ENCODE measurements at regions not wholly inside any gene's neighbourhood (a gene's known extent, or its start where the extent isn't known, plus 50 kb on each side); places are given as distances from the start of the nearest gene placed in this dataset.
"Not testable (repeated sequence)": the region's sequence is repeated elsewhere in the genome, so short reads cannot be mapped to it uniquely, and the experiment has no call there.

DNA sequence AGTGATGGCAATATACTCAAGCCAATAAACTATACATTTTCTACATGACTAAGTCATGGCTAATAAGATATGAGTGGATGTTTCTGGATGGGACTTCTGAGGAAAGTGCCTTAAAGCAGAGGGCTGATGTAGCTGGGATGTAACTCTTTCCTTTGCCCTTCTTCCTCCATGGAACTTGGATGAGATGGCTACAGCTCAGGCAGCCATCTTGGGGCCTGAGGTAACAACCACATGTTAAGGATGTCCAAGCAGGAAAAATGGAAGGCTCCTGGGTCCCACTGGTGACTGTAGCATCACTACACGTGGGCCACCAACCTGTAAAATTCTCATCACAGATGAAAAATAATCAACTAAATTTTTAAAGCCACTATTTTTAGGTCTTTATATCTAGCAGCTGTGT, 54.4 kb upstream of the GRIP1 start:
- no peak for DNase-seq (ENCODE audit: low read depth)
- H3K4me3 ChIP-seq (ENCODE audit: low read depth, low read length), result no peak overlapping the region

DNA sequence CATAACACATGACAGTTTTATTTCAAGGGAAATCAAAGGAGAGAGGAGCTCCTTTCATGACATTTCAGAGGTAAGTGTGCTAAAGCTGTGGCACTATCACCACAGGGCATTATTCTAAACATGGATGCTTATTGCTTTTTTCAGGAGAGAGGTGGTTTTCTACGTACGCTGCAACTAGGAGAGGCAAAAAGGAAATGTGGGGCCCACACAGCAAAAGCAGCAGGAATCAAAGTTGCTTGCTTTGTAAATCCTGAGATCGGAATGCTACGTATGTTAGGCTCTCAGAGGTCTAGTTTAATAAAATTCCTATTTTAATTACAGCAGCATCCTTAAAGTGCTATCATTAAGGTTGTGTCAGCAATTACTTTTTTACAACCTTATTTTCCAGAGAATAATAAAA, 55.0 kb upstream of the GRIP1 start:
- DNase-seq (ENCODE audit: low read depth), result no peak
- no peak overlapping the region for H3K4me3 ChIP-seq (ENCODE audit: low read depth, low read length)

DNA sequence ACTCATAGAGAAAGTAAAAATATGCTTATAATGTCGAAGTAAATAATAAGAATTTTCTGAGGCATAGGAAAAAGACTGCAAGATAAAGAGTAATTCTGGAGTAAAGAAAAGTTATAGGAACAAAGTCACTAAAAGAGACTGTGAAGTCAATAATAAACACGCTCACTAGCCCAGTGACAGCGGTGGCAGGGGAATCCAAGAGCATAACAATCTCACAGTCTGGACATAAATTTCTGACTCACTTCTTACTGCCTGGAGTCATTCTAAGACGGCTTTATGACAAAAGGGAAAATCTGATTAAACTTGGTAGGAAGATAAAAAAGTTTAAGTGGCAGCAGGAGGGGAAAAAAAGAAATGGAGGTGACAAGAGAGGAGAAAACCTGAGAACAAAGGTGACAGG, 56.4 kb upstream of the GRIP1 start:
- no peak overlapping the region for H3K4me3 ChIP-seq (ENCODE audit: low read depth, low read length)
- DNase-seq (ENCODE audit: low read depth), result no peak

DNA sequence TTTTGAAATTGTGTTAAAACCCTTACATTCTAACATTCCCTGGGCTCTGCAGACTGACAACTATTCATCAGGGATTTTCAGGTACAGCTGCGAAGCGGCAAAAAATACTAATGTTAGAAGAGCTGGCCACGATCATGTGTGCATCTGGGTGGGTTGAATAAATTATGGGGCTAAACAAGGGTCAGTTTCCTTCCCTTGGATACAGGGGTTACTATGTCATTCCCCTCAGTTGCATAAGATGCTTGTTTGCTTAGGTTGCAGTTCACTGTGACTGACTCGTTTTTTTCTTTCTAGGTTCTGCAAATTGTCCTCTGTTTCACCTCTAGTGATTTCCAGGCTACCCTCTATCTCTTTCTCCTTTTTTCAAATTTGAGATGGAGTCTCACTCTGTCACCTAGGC, 58.1 kb upstream of the GRIP1 start:
- DNase-seq (ENCODE audit: low read depth), result no peak
- no peak overlapping the region for H3K4me3 ChIP-seq (ENCODE audit: low read depth, low read length)

DNA sequence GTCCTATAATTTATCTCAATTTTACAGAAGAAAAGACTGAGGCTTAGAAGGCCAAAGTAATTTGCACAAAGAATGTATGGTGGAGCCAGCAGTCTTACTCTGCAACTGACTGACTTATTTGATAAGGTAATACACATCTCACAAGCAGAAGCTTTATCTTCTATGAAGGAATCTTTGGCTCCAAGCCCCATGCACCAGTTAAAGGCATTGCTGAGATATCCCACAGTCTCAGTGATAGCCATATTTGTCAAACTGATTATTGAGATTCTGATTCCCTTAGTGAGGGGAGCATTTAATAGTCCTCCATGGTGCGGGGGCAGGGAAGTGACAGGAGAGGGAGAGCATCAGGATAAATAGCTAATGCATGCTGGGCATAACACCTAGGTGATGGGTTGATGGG, 60.4 kb upstream of the GRIP1 start:
- no peak overlapping the region for H3K4me3 ChIP-seq (ENCODE audit: low read depth, low read length)
- no peak for DNase-seq (ENCODE audit: low read depth)

DNA sequence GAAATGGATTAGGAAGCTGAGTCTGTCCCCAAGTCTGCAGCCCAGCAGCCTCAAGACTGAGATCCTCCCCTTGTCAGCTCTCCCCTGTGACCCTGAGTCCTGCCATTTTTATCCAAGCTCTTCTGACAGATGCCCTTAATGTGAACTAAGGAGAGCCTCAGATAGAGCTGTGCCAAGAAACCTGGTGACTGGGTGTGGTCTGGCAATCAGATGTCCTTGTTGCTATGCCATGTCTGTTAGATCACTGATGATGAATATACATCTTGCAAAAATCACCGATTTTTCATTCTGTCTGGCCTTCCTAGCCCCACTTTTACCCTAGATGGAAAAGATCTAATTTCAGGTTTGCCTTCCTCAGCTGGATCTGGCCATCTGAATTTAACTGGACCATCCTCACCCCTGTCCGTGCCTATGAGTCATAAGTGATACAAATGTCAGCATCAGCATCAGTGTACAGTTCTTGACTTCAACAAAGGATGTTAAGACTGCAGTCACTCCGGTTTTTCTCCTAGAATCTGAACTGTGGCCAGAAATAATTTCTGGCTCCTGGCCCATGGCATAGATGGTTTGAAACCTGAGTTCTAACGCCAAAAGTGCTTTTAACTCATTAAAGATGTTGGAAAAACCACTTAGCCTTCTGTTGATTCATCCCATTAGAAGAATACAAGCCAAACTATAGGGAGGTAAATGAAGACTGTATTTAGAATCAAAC, 61.2 kb upstream of the GRIP1 start:
- DNase-seq (ENCODE audit: low read depth), result no peak
- no peak overlapping the region for H3K4me3 ChIP-seq (ENCODE audit: low read depth, low read length)

DNA sequence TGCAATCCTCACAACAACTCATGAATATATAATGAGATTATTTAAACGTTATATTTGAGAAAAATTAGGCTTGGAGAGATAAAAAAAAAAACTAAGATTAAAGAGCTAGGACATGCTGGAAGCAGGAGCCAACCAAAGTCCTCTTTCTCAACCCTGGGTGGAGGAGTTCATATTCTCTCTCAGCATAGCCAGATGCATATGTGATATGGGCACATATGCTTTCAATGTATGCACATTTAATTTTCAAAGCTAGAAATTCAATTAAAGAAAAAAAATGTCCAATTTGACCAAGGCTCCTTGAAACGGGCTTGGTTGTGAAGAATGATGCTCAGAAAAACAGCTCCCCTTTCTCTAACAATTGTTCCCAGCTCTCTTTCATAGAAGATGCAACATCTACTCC, 61.9 kb upstream of the GRIP1 start:
- H3K4me3 ChIP-seq (ENCODE audit: low read depth, low read length), result no peak overlapping the region
- DNase-seq (ENCODE audit: low read depth), result no peak

DNA sequence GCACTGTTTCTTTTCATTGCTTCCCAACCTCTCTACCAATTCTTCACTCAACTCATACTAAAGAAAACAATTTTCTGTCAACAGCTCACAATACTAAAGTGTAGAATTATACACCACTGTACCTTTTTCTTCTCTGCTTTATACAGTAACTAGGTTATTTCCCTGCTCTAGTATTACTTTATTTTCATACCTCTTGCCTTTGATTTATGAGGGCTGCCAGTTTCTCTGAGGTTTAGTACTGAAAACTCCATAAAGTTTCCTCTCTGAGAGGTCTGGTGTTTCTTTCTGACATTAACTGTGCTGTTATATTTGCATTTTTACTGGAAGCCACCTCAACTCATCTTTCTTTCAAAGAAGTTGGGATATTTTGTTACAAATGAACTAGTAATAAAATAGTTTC, 63.0 kb upstream of the GRIP1 start:
- DNase-seq (ENCODE audit: low read depth), result no peak
- no peak overlapping the region for H3K4me3 ChIP-seq (ENCODE audit: low read depth, low read length)

DNA sequence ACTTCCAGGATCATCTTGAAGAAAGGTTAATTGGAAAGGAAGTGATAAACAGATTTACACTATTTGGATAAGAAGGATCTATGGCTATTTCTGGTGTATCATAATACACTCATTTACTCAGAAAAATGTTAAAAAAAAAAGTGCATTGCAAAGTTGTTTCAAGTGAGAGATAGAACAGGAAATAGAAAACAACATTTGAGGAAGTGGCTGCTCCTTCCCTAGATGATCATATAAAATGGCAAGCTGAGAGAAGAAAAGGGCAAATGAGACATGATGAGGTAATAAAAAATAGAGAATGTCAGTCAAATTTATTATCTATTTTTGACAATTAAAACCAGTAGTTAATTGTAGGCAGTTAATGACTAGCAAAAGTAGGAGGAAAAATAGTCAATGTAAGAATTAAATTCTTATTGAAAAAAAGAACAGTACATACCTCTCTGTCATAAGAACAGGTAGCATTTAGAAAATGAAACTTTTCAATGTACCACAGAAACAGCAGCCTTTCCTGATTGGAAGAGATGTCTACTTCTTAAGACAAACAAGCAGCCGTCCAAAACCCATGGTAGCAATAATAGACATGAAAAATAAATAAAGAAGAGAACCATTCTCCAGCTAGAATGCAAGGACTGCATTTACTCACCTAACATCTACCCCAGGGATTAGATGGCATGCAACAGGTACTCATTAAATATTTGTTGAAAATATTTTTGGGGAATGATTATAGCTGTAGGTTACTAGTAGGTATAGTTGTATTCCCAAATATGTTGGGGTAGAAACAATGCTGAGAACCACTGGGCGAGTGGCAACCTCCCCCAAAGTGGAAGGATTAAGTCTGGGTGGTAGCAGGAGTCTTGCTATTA, 63.9 kb upstream of the GRIP1 start:
- no peak overlapping the region for H3K4me3 ChIP-seq (ENCODE audit: low read depth, low read length)
- DNase-seq (ENCODE audit: low read depth), result no peak

DNA sequence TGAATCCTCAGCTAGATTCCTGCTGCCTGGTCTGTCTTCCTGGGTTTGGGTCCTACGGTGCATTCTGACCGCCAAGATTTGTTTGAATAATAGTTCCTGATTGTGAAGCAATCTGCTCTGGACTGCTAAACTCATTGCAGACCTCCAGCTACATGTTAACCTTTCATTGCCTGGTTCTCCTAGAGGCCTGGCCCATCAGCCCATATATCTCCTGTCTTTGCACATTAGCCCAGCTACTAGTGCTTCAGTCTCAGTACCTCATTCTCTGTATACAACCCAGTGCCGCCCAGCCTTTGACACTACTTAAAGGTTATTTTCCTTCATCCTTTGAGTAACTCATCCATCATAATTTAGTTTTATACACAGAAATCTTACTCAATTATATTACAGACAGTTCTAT, 65.6 kb upstream of the GRIP1 start:
- no peak for DNase-seq (ENCODE audit: low read depth)
- no peak overlapping the region for H3K4me3 ChIP-seq (ENCODE audit: low read depth, low read length)

DNA sequence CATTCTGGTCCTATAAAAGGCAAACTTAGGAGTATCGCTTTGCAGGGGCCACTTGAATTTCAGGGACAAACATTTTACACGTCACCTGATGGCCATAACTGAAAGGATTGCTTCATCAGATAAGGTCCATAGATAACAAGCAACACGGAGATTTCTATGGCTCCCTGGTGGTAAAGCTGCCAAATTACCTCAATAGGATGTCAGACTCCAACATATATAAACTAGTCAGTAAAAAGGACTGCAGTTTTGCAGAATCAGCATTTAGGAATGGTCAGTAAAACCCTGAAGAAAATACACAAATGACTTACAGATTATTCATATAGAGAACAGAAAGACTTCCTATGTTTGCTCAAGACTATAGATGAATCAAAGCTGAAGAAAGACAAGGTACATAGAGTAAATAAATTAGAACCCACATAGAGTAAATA, 66.1 kb upstream of the GRIP1 start:
- no peak overlapping the region for H3K4me3 ChIP-seq (ENCODE audit: low read depth, low read length)
- no peak for DNase-seq (ENCODE audit: low read depth)

DNA sequence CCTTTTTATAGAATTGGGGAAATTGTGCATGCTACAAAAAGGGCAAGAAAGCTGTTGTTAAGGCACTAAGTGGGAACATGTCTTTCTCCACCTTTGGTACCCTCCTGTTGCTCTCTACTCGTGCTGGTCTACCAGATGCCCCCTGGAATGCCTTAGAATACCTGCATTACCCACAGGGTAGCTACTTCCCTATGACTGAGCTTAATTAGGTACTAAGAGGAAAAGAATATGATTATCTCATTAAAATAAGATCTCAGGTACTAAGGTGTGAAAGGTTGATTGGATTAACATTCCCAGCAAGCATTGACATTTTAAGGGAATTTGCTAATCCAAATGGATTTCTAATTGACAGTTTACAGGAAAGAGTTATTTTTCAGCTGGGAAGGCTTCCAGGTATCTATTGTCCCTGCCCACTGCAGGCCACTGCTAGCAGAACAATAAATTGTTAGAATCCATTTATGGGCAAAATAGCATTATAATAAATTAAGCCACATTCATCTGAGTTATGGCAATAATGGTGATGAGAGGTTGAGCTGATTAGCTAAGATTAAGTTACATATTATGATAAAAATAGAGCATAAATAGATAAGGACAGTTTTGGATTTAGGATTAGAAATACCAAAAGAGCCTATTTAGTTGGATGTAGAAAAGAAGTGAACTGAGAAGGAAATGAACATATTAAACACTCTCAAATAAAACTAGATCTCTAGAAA, 67.8 kb upstream of the GRIP1 start:
- DNase-seq (ENCODE audit: low read depth), result no peak
- H3K4me3 ChIP-seq (ENCODE audit: low read depth, low read length), result no peak overlapping the region

DNA sequence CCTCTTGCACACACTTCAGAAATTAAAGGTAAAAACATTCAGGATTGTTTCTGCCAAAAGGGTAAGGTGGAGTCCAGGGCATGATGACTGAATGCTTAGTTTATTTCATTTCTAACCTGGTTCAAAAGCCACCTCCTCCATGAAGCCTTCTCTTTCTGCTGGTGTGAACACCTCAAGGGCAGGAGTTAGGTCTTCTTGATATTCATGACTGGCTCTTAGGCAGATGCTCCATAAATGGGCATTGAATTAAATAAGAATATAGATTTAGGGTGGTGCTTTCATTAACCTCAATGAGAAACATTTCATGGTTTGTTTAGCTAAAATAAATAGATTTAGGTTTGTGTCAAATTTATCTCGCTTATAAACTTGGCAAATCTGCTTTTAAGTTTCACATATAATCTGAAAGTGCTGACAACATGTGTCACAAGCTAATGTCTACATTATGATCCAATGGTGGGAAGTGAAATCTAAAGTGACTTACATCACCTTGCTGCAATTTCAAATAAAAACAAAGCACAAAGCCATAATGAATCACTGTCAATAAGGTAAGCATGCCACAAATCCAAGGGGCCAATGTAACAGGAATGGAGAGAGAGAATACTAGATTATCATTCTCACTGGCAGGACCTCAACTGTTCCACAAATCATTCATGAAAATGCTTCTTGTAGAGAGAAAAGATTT, 72.7 kb upstream of the GRIP1 start:
- H3K4me3 ChIP-seq (ENCODE audit: low read depth, low read length), result no peak overlapping the region
- DNase-seq (ENCODE audit: low read depth), result no peak

DNA sequence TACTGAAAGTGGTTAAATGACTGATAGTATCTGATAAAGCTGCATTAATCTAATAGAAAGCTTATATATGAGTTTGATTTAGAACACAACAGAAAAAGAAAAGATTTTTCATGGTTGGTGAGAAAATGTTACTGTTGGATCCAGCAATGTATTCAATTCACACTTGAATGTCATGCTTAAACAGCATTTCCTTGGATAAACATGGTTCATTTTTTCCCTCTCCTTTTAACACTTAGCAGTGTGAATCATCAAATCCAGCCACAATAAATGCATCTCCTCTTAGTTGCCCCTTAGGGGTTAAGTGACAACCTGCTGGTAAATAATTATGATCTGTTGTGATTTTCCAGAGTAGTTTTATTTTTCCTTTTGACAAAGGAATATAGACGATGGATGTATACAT, 74.9 kb upstream of the GRIP1 start:
- DNase-seq (ENCODE audit: low read depth), result no peak
- H3K4me3 ChIP-seq (ENCODE audit: low read depth, low read length), result no peak overlapping the region

DNA sequence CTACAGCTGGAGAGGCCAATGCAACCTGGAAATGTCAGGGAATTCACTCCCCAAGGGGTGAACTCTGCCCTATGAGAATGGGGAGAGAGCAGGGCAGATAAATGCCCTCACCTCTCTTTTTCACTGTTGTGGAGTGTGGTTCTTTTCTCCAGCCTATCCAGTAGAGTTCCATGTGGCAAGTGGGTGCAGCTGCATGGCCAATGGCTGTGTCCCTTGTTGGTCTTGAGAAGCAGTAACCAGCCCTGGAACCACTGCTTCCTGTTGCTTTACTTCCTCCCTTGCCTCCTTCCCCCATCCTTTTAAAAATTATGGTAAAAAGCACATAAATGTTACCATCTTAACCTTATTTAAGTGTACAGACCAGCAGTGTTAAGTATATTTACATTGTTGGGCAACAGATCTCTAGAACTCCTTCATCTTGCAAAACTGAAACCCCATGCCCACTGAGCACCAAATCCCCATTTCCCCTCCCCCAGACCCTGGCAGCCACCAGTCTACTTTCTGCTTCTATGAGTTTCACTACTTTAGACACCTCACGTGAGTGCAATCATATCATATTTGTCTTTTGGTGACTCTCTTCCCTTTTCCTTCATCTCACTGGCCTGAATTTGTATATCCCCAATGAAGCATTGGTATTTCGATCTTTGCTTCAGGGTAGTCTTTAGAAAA, 77.0 kb upstream of the GRIP1 start:
- H3K4me3 ChIP-seq (ENCODE audit: low read depth, low read length), result no peak overlapping the region
- no peak for DNase-seq (ENCODE audit: low read depth)

DNA sequence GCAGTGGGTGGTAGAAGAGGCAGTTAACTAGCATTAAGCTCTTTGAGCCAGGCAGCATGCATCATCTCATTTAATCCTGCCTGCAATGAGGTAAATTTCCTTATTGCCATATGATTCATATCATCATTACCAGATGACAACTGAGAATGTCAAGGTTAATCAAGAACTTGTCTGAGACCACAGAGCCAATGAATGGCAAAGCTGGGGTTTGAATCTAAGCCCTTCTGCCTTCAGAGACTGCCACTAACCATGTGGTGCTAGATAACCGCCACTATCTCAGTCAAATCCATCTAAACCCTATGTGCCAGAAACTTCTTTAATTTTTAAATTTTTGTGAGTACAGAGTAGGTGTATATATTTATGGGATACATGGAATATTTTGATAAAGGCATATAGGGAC, 77.8 kb upstream of the GRIP1 start:
- H3K4me3 ChIP-seq (ENCODE audit: low read depth, low read length), result no peak overlapping the region
- DNase-seq (ENCODE audit: low read depth), result no peak

DNA sequence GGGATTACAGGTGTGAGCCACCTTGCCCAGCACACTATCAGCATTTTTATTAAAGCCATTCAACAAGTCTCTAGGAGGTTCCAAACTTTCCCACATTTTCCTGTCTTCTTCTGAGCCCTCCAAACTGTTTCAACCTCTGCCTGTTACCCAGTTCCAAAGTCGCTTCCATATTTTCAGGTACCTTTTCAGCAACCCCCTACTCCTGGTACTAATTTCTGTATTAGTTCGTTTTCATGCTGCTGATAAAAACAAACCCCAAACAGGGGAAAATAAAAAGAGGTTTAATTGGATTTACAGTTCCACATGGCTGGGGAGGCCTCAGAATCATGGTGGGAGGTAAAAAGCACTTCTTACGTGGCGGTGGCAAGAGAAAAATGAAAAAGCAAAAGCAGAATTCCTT, 81.2 kb upstream of the GRIP1 start:
- H3K4me3 ChIP-seq (ENCODE audit: low read depth, low read length); DNase-seq (ENCODE audit: low read depth): not testable (repeated sequence)

DNA sequence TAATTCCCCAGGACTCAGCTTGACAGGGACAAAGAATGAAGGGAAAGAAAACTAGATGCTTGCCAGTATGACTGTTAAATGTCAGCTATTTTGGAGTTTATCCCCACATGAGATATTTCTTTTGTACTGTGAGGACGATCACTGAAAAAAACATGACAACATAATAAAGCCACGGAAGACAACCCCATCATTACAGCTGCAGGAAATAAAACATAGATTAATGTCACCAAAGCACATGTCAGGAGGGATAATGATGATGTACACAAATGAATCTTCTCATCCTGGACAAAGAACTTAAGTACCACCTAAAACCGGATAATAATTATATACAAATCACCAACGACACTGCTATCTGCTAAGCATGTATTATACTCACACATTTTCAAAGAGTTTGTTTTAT, 84.6 kb upstream of the GRIP1 start:
- no peak overlapping the region for H3K4me3 ChIP-seq (ENCODE audit: low read depth, low read length)
- no peak for DNase-seq (ENCODE audit: low read depth)

DNA sequence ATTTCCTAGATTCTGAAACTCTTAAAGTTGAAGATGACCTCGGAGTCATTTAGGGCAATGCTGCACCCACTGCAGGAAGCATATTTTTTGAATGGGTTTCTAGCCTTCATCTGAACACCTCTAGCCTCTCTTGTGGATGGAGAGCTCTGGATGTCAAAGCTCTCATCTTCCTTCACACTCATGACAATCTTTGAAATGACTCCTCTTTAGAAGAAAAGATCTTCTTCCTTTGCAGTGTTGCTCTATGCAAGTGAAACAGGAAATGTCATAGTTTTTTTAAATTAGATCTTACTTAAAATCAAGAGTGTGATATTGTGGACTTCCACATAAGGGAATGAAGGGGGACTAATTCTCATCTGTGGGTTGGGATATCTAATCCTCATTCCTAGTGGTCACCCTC, 86.3 kb upstream of the GRIP1 start:
- H3K4me3 ChIP-seq (ENCODE audit: low read depth, low read length), result no peak overlapping the region
- DNase-seq (ENCODE audit: low read depth), result no peak
